ENCODE measurements at regions not wholly inside any gene's neighbourhood (a gene's known extent, or its start where the extent isn't known, plus 50 kb on each side); places are given as distances from the start of the nearest gene placed in this dataset.

GRCh38 chr13:77838271-77838670 lies 80.4 kb downstream of the EDNRB start:
- TF ChIP-seq CTCF (IDR thresholded peaks at IDR 0.05 in 2 of 3, conservative IDR thresholded peaks at IDR 0.05 in 1 of 3; ENCODE audit: borderline replicate concordance in 1 of 3, insufficient read depth in 1 of 3, low read depth in 2 of 3, low read length in 2 of 3) (no peak), REST (IDR thresholded peaks at IDR 0.05; ENCODE audit: low read depth) (no peak), ATF3 (IDR thresholded peaks at IDR 0.05) (no peak), POLR2AphosphoS5 (IDR thresholded peaks at IDR 0.05; ENCODE audit: low read depth, low read length) (no peak), EGR1 (IDR thresholded peaks at IDR 0.05; ENCODE audit: low read depth) (no peak), ZNF274 (IDR thresholded peaks at IDR 0.05; ENCODE audit: low read depth, low read length) (no peak), MAX (IDR thresholded peaks at IDR 0.05) (no peak), FOSL1 (IDR thresholded peaks at IDR 0.05; ENCODE audit: low read depth) (no peak), POLR2A (IDR thresholded peaks at IDR 0.05; ENCODE audit: borderline replicate concordance, extremely low read depth, insufficient read depth, insufficient read length) (no peak)
